GM21447 (cell line): ENCODE measurements at regions not wholly inside any gene's neighbourhood (a gene's known extent, or its start where the extent isn't known, plus 50 kb on each side); places are given as distances from the start of the nearest gene placed in this dataset.

ENCODE experiments used
- ATAC-seq: cut with Tn5 transposase; IDR thresholded peaks from one replicate; pipeline ENCODE4 v1.9.1; 2021; ENCODE audit not compliant: unreplicated experiment

- ATAC-seq: no peak
These were observed 843.9 kb upstream of the DPPA4 start for GRCh38 chr3:110181226-110181625.

GRCh38 chr3:110184536-110184935 is 847.2 kb upstream of the DPPA4 start:
- no peak for ATAC-seq

DNA sequence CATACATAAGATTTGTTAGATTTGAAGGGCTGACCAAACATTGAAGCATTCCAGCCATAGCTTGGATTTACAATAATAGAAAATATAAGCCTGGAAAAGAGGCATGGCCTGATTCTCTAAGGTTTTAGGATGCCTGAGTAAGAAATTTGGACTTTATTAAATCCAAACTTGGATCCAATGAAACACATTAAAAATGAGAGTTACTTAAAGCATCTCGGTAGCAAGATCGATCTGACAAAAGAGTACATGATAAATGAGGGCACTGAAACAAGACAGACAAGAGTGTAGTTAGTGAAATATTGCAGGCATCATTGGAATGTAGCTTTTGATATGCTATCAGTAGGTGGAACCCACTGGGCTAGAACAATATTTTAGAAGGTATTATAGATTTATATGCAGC is 855.7 kb upstream of the DPPA4 start:
- ATAC-seq: no peak

DNA sequence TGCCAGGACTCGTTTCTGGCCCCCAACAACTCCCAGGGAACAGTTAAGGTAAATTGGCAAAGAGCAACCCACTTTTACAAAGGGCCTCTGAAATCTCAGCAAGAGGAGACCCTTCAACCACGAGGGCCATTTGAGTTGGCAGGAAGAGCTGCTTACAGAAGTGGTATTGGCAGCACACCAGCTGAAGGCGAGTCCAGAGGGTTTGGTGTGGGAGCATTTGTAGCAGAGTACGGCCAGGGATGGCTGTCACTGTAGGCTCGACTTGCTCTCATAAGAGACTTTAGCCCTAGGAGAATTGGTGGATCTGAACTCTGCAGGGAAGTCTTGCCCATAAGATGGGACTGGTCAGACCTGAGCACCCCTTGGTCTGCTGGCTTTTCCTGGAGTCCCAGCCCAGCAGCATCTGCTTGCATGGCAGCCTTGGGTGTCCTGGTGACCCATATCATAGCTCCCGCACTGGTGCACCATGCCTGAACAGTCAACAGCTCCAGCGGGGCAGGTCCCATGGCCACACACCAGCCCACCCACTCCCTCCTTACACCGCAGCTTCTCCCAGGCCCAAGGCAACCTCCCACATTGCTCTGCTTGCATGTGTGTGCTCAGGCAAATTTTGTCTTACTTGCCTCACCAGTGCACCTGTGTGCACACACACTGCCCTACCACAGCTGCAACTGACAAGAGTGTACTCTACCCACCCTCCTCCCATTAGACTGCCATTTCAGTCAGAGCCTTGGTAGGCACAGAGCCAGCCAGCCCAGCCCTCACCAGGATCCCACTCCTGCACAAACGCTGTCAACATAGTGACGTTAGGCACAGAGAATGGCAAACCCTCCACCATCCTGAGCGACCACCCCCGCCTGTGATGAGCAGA is 861.6 kb upstream of the DPPA4 start:
- ATAC-seq: no peak

DNA sequence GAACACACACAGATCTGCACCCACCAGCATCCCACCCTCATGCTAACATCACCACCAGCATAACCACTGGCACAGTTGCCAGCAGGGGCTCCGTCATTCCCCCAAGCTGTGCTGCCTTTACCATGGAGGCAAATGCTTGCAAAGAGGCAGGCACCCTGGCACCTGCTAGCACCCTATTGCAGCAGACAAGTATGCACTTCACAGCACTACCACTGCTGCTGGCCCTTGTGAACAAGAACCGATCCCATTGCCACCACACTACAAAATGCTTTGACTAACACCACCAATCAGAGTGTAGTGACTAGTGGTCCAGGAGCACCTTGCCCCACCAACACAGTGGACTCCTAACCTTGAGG is 862.2 kb upstream of the DPPA4 start:
- no peak for ATAC-seq

- no peak for ATAC-seq
These were observed 861.4 kb upstream of the NECTIN3 start for GRCh38 chr3:110210086-110210660.

DNA sequence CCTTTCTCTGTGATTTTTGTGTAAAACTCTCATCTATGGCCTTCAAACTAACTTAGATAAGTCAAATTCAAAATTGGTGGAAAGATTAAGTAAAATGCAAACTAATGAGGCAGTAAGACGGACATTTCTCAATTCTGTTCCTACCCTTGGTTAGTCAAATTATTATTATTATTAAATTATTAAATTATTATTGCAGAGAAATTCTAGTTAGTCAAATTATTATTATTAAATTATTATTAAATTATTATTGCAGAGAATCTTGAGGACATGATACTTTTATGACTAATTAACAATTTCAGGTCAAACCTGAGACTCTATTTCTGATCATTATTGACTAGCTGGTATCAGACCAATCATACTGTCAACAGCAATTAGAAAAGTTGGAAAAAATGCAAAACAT is 845.0 kb upstream of the NECTIN3 start:
- no peak for ATAC-seq

DNA sequence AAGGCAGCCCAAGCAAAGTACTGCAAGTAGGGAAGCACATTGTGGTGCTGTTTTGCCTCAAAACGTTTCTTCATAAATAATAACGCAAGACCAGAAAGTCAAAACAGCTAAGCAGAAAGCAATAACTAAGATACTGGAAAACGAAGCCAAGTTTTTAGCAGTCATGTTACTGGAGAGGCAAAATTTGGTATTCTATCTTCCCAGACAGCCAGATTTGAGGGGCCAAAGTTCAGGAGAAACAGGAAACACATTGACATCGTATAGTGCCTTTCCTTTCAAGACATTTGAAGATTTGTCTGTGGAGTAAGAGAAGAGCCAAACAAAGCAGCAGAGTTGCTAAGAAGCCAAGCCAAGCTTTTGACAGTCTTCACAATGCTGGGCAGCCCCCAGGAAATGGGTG is 843.6 kb upstream of the NECTIN3 start:
- ATAC-seq: no peak

GRCh38 chr3:110234831-110235230 is 836.8 kb upstream of the NECTIN3 start:
- no peak for ATAC-seq

GRCh38 chr3:110236976-110237610 is 834.5 kb upstream of the NECTIN3 start:
- ATAC-seq: no peak

DNA sequence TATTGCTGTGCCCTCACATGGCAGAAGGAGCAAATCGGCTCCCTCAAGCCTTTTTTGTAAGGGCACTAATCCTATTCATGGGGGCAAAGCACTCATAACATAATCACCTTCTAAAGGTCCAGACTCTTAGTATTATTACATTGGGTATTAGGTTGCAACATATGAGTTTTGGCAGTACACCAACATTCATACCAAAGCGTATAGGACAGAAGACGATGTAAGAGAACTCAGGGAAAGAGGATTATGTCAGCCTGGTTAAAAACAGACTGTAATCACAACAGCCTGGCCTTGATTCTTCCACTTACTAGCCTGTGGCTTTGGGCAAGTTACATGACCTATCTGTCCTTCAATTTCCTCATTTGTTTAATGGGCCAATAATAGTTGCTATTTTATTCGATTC is 828.5 kb upstream of the NECTIN3 start:
- no peak for ATAC-seq

- ATAC-seq: no peak
These were observed 824.7 kb upstream of the NECTIN3 start for GRCh38 chr3:110246796-110247376.

DNA sequence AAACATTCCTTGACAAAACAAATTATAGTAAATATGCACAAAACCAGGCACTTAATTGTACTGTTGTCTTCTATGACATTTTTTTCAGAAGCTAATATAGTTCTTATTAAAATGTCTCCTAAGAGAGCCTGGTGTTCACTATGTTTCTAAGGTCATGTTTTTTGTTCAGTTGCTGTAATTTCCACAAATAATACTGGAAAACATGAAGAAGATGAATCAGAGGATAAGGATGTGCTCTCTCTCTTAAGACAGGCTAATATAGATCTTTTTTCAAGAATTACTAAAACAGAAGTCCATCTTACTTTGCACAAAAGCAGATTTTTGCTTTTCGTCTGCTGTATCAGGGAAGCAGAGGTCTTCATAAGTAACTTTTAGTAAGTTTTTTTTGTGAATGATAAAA is 823.0 kb upstream of the NECTIN3 start:
- ATAC-seq: no peak

GRCh38 chr3:110253794-110254193 is 817.8 kb upstream of the NECTIN3 start:
- no peak for ATAC-seq

DNA sequence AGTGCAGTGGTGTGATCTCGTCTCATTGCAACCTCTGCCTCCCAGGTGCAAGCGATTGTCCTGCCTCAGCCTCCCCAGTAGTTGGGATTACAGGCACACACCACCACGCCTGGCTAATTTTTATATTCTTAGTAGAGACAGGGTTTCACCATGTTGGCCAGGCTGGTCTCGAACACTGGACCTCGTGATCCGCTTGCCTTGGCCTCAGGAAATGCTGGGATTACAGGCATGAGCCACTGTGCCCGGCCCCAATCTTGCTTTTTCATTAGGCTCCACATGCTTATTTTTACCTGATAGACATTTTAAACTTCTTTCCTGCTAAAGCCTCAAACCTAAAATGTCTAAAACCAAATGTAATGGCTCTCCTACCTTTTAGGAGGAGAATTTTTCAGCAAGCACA is 817.0 kb upstream of the NECTIN3 start:
- ATAC-seq: no peak

- no peak for ATAC-seq
These were observed 810.5 kb upstream of the NECTIN3 start for GRCh38 chr3:110261141-110261540.

GRCh38 chr3:110262896-110263295 is 808.7 kb upstream of the NECTIN3 start:
- no peak for ATAC-seq

GRCh38 chr3:110265302-110265701 is 806.3 kb upstream of the NECTIN3 start:
- no peak for ATAC-seq

DNA sequence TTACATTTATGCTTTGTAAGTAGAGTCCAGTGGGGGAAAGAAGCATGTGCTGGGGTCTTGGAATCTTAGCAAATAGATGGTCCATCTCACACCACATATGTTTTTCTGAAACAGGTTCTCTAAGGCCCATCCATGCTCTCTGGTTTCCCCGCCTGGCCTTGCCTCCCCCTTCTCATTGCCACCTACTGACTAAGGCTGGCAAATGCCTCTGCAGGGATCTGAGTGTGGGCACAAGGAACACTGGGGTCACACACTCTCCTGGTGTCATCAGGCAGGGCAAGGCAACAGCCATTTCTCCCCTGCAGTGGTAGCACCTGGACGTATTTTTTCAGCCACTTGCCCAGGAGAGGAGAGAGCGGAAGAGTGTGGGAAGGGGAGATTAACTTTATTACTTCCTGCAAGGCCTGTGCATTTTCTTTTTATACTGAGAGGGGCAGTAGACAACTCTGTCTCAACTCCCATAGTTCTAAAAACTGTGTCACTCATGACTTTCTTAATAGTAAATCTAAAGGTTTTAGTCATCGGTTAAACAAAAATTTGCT is 804.2 kb upstream of the NECTIN3 start:
- no peak for ATAC-seq

DNA sequence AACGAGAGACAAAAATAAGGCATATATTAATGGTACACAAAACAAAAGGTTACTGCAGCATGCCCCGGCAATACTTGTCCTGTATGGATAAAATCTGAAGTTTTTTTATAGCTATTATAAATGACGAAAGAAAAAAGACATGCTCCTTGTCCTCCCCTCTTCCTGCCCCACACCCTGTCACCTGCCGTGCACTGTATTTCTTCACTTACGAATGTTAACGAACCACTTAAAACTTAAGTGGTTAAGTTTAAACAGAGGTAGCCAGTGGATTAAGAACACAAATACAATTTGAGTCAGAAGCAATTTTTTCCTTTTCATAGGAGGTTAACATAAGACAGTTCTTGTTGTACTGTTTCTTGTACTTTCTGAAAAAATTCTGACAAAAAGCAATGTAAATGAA is 799.1 kb upstream of the NECTIN3 start:
- no peak for ATAC-seq

- ATAC-seq: no peak
These were observed 779.6 kb upstream of the NECTIN3 start for GRCh38 chr3:110291886-110292501.
